ENCODE measurements at regions not wholly inside any gene's neighbourhood (a gene's known extent, or its start where the extent isn't known, plus 50 kb on each side); places are given as distances from the start of the nearest gene placed in this dataset.
A peak's percentile ranks its signal among the peaks of the same experiment; 100 is the strongest.

GRCh38 chr7:3234851-3235250 is 66.2 kb upstream of the SDK1 start:
- Histone ChIP-seq H4K8ac (ENCODE audit: low read length) (no peak overlapping the region), H3K36me3 (ENCODE audit: control insufficient read depth in 1 of 2, insufficient read depth in 2 of 2, low read depth in 1 of 2, low read length in 2 of 2) (no peaks in the 10 kb centered on the region), H3K79me1 (replicated peaks; ENCODE audit: low read length, poor library complexity, severe bottlenecking) (no peaks in the 10 kb centered on the region), H3K9me3 (ENCODE audit: control insufficient read depth, low read length) (peaks cover 25% of the 10 kb centered on the region), H2AK5ac (ENCODE audit: low read length, severe bottlenecking) (no peak overlapping the region), H3K18ac (ENCODE audit: low read depth in 1 of 2, low read length in 2 of 2) (no peak overlapping the region), H2BK15ac (ENCODE audit: low read depth, poor library complexity, severe bottlenecking) (no peak overlapping the region), H2BK5ac (ENCODE audit: low read depth, low read length, poor library complexity, severe bottlenecking) (no peak overlapping the region), H3K23ac (ENCODE audit: low read length in 2 of 2) (no peak overlapping the region), H3K4me2 (ENCODE audit: low read length, poor library complexity, severe bottlenecking) (no peak overlapping the region), H3K9ac (ENCODE audit: low read length) (no peak overlapping the region), H3K4me3 (ENCODE audit: insufficient read depth in 1 of 2, low read depth in 1 of 2, low read length in 2 of 2) (no peak overlapping the region), H3K27ac (ENCODE audit: low read length, poor library complexity, severe bottlenecking) (no peak overlapping the region), H3K4me1 (ENCODE audit: control insufficient read depth, insufficient read depth, low read depth, low read length) (peaks cover 11% of the 10 kb centered on the region), H2BK120ac (ENCODE audit: low read depth, low read length) (no peak overlapping the region), H3K27me3 (ENCODE audit: control insufficient read depth in 1 of 2, insufficient read depth in 1 of 2, low read length in 2 of 2) (no peaks in the 10 kb centered on the region), H4K91ac (ENCODE audit: low read length) (no peak overlapping the region), H2BK12ac (ENCODE audit: low read length in 2 of 2) (no peak overlapping the region), H3K14ac (ENCODE audit: low read length in 2 of 2) (no peak overlapping the region), H3K4ac (ENCODE audit: low read depth in 1 of 2, low read length in 2 of 2) (no peak overlapping the region), H2AFZ (ENCODE audit: low read depth, low read length) (no peak overlapping the region)
- WGBS: 70% methylated on average over 3 of the region's 3 CpGs
- no peak for DNase-seq

GRCh38 chr7:3235322-3235721 is 65.7 kb upstream of the SDK1 start:
- no peak overlapping the region for H3K4me3 ChIP-seq (ENCODE audit: insufficient read depth in 1 of 2, low read depth in 1 of 2, low read length in 2 of 2)

GRCh38 chr7:3236268-3236667 is 64.8 kb upstream of the SDK1 start:
- H3K36me3 ChIP-seq (ENCODE audit: control insufficient read depth in 1 of 2, insufficient read depth in 2 of 2, low read depth in 1 of 2, low read length in 2 of 2): no peaks in the 10 kb centered on the region
- no peak overlapping the region for H3K9ac ChIP-seq (ENCODE audit: low read length)
- H2BK5ac ChIP-seq (ENCODE audit: low read depth, low read length, poor library complexity, severe bottlenecking): no peak overlapping the region
- no peak overlapping the region for H3K4me2 ChIP-seq (ENCODE audit: low read length, poor library complexity, severe bottlenecking)
- H3K27me3 ChIP-seq (ENCODE audit: control insufficient read depth in 1 of 2, insufficient read depth in 1 of 2, low read length in 2 of 2): no peaks in the 10 kb centered on the region
- H2BK12ac ChIP-seq (ENCODE audit: low read length in 2 of 2): no peak overlapping the region
- no peak overlapping the region for H4K8ac ChIP-seq (ENCODE audit: low read length)
- H2AK5ac ChIP-seq (ENCODE audit: low read length, severe bottlenecking): no peak overlapping the region
- no peak overlapping the region for H2BK15ac ChIP-seq (ENCODE audit: low read depth, poor library complexity, severe bottlenecking)
- no peak overlapping the region for H2BK120ac ChIP-seq (ENCODE audit: low read depth, low read length)
- no peak overlapping the region for H3K14ac ChIP-seq (ENCODE audit: low read length in 2 of 2)
- H3K23ac ChIP-seq (ENCODE audit: low read length in 2 of 2): no peak overlapping the region
- H3K27ac ChIP-seq (ENCODE audit: low read length, poor library complexity, severe bottlenecking): no peak overlapping the region
- H2AFZ ChIP-seq (ENCODE audit: low read depth, low read length): no peak overlapping the region
- no peak overlapping the region for H3K4ac ChIP-seq (ENCODE audit: low read depth in 1 of 2, low read length in 2 of 2)
- H3K9me3 ChIP-seq (ENCODE audit: control insufficient read depth, low read length): peaks cover 23% of the 10 kb centered on the region
- H3K18ac ChIP-seq (ENCODE audit: low read depth in 1 of 2, low read length in 2 of 2): no peak overlapping the region
- no peaks in the 10 kb centered on the region for H3K79me1 ChIP-seq (replicated peaks; ENCODE audit: low read length, poor library complexity, severe bottlenecking)
- peaks cover 11% of the 10 kb centered on the region for H3K4me1 ChIP-seq (ENCODE audit: control insufficient read depth, insufficient read depth, low read depth, low read length)
- DNase-seq: no peak
- H3K4me3 ChIP-seq (ENCODE audit: insufficient read depth in 1 of 2, low read depth in 1 of 2, low read length in 2 of 2): no peak overlapping the region
- H4K91ac ChIP-seq (ENCODE audit: low read length): no peak overlapping the region

More at GRCh38 chr7:3235322-3235721, 65.7 kb upstream of the SDK1 start:
- Histone ChIP-seq H3K9ac (ENCODE audit: low read length) (no peak overlapping the region), H3K27ac (ENCODE audit: low read length, poor library complexity, severe bottlenecking) (no peak overlapping the region), H3K9me3 (ENCODE audit: control insufficient read depth, low read length) (peaks cover 21% of the 10 kb centered on the region), H3K4me1 (ENCODE audit: control insufficient read depth, insufficient read depth, low read depth, low read length) (peaks cover 11% of the 10 kb centered on the region), H4K91ac (ENCODE audit: low read length) (no peak overlapping the region), H3K23ac (ENCODE audit: low read length in 2 of 2) (no peak overlapping the region), H3K14ac (ENCODE audit: low read length in 2 of 2) (no peak overlapping the region), H3K4ac (ENCODE audit: low read depth in 1 of 2, low read length in 2 of 2) (no peak overlapping the region), H2BK12ac (ENCODE audit: low read length in 2 of 2) (no peak overlapping the region), H2BK5ac (ENCODE audit: low read depth, low read length, poor library complexity, severe bottlenecking) (no peak overlapping the region), H3K18ac (ENCODE audit: low read depth in 1 of 2, low read length in 2 of 2) (no peak overlapping the region), H2AK5ac (ENCODE audit: low read length, severe bottlenecking) (no peak overlapping the region), H3K4me2 (ENCODE audit: low read length, poor library complexity, severe bottlenecking) (no peak overlapping the region), H3K79me1 (replicated peaks; ENCODE audit: low read length, poor library complexity, severe bottlenecking) (no peaks in the 10 kb centered on the region), H2AFZ (ENCODE audit: low read depth, low read length) (no peak overlapping the region), H3K36me3 (ENCODE audit: control insufficient read depth in 1 of 2, insufficient read depth in 2 of 2, low read depth in 1 of 2, low read length in 2 of 2) (no peaks in the 10 kb centered on the region), H2BK120ac (ENCODE audit: low read depth, low read length) (no peak overlapping the region), H2BK15ac (ENCODE audit: low read depth, poor library complexity, severe bottlenecking) (no peak overlapping the region), H4K8ac (ENCODE audit: low read length) (no peak overlapping the region), H3K27me3 (ENCODE audit: control insufficient read depth in 1 of 2, insufficient read depth in 1 of 2, low read length in 2 of 2) (no peaks in the 10 kb centered on the region)
- no peak for DNase-seq
- WGBS: 89% methylated on average over 4 of the region's 4 CpGs

GRCh38 chr7:3238525-3239210 is 62.4 kb upstream of the SDK1 start:
- no peak overlapping the region for H3K18ac ChIP-seq (ENCODE audit: low read depth in 1 of 2, low read length in 2 of 2)
- H3K27me3 ChIP-seq (ENCODE audit: control insufficient read depth in 1 of 2, insufficient read depth in 1 of 2, low read length in 2 of 2): no peaks in the 10 kb centered on the region
- H3K27ac ChIP-seq (ENCODE audit: low read length, poor library complexity, severe bottlenecking): peak overlapping the region; percentile 65
- H3K14ac ChIP-seq (ENCODE audit: low read length in 2 of 2): no peak overlapping the region
- no peak overlapping the region for H3K9ac ChIP-seq (ENCODE audit: low read length)
- no peaks in the 10 kb centered on the region for H3K79me1 ChIP-seq (replicated peaks; ENCODE audit: low read length, poor library complexity, severe bottlenecking)
- DNase-seq: peak; percentile 27
- 76% methylated on average over 3 of the region's 3 CpGs for WGBS
- H4K8ac ChIP-seq (ENCODE audit: low read length): no peak overlapping the region
- no peak overlapping the region for H2AFZ ChIP-seq (ENCODE audit: low read depth, low read length)
- H4K91ac ChIP-seq (ENCODE audit: low read length): no peak overlapping the region
- H3K4me1 ChIP-seq (ENCODE audit: control insufficient read depth, insufficient read depth, low read depth, low read length): peaks cover 11% of the 10 kb centered on the region
- no peak overlapping the region for H2BK15ac ChIP-seq (ENCODE audit: low read depth, poor library complexity, severe bottlenecking)
- peak overlapping the region; percentile 21 for H2BK5ac ChIP-seq (ENCODE audit: low read depth, low read length, poor library complexity, severe bottlenecking)
- H3K4me2 ChIP-seq (ENCODE audit: low read length, poor library complexity, severe bottlenecking): no peak overlapping the region
- no peak overlapping the region for H2BK12ac ChIP-seq (ENCODE audit: low read length in 2 of 2)
- H3K23ac ChIP-seq (ENCODE audit: low read length in 2 of 2): no peak overlapping the region
- H3K36me3 ChIP-seq (ENCODE audit: control insufficient read depth in 1 of 2, insufficient read depth in 2 of 2, low read depth in 1 of 2, low read length in 2 of 2): no peaks in the 10 kb centered on the region
- no peak overlapping the region for H3K4ac ChIP-seq (ENCODE audit: low read depth in 1 of 2, low read length in 2 of 2)
- H3K4me3 ChIP-seq (ENCODE audit: insufficient read depth in 1 of 2, low read depth in 1 of 2, low read length in 2 of 2): no peak overlapping the region
- H2BK120ac ChIP-seq (ENCODE audit: low read depth, low read length): no peak overlapping the region
- peaks cover 23% of the 10 kb centered on the region for H3K9me3 ChIP-seq (ENCODE audit: control insufficient read depth, low read length)
- peak overlapping the region; percentile 8 for H2AK5ac ChIP-seq (ENCODE audit: low read length, severe bottlenecking)
